Mucosa of rectum (tissue), 2 donors: ENCODE measurements at regions not wholly inside any gene's neighbourhood (a gene's known extent, or its start where the extent isn't known, plus 50 kb on each side); places are given as distances from the start of the nearest gene placed in this dataset.

Source experiments
- H3K27ac ChIP-seq, 2 donors: one replicate each; pipeline ENCODE4 v1.7.0; 2013; ENCODE audit warnings: inconsistent platforms in 2 of 2, low read depth in 2 of 2, low read length in 2 of 2
- H3K27me3 ChIP-seq, 2 donors: one replicate each; pipeline ENCODE4 v1.7.0; 2013; ENCODE audit warnings: low read length in 2 of 2; ENCODE audit not compliant: control insufficient read depth in 2 of 2, insufficient read depth in 2 of 2
- H3K36me3 ChIP-seq, 2 donors: one replicate each; pipeline ENCODE4 v1.7.0; 2013; ENCODE audit warnings: low read length in 2 of 2; ENCODE audit not compliant: control insufficient read depth in 2 of 2, insufficient read depth in 2 of 2
- H3K4me1 ChIP-seq, 2 donors: one replicate each; pipeline ENCODE4 v1.7.0; 2013; ENCODE audit warnings: low read length in 2 of 2, mild to moderate bottlenecking in 1 of 2; ENCODE audit not compliant: control insufficient read depth in 2 of 2, insufficient read depth in 2 of 2
- H3K4me3 ChIP-seq, 2 donors: one replicate each; pipeline ENCODE4 v1.7.0; 2013; ENCODE audit warnings: low read length in 2 of 2
- H3K9ac ChIP-seq, 2 donors: one replicate each; pipeline ENCODE4 v1.7.0; 2013; ENCODE audit warnings: low read length in 2 of 2, low read depth in 1 of 2, mild to moderate bottlenecking in 1 of 2
- H3K9me3 ChIP-seq, 2 donors: one replicate each; pipeline ENCODE4 v1.7.0; 2013; ENCODE audit warnings: low read length in 2 of 2; ENCODE audit not compliant: control insufficient read depth in 2 of 2
- donor health status: healthy.
- donor health status: Normal muscosa, but diverticular disease.

DNA sequence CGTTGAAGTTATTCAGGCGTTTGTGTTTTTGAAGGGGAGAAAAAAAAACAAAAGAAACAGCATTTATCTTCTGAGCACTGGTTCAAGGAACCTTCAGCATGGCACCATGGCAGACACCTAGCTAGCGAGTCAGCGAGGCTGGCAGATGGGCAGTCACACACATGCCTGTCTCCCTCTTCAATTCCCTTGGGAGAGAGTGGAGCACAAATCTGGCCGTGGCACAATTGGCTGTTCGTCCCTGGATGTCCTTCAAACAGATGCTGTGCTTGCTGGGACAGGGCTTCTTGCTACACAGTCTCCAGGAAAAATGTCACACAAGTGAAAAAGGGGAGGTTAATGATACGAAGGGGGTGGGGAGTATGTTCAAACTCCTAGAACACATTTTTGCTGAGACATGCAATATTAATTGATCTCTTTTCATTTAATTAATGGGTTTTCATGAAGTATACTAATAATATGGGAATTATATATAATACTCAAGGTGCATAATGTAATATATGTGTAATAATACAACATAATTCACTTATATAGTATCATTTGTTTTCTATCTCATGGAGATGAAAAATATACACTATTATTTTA, 1674.5 kb upstream of the SLC10A2 start:
- no peaks in the 10 kb centered on the region for H3K36me3 ChIP-seq
- H3K9me3 ChIP-seq: no peaks in the 10 kb centered on the region
- H3K9ac ChIP-seq: no peak overlapping the region
- no peaks in the 10 kb centered on the region for H3K4me1 ChIP-seq
- no peaks in the 10 kb centered on the region for H3K27me3 ChIP-seq
- no peak overlapping the region for H3K4me3 ChIP-seq
- H3K27ac ChIP-seq: no peak overlapping the region

DNA sequence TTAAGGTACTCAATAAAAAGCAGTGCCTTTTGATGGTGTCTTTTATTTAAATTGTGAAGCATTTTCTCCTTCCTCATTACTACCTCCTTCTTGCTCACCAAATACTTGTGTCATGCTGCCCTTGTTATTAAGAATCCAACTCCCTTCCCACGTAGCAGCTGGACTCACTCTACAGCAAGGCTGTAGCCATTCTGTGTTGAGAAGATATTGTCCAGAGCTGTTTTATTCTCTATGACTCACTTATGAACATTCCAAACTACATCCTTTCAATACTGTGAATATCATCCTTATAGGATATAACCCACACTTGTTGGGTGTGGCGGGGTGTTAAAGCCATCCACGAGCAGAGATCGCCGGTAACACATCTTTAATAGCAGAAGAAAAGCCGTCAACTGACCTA, 1671.5 kb upstream of the SLC10A2 start:
- no peaks in the 10 kb centered on the region for H3K36me3 ChIP-seq
- H3K4me1 ChIP-seq: no peaks in the 10 kb centered on the region
- no peak overlapping the region for H3K9ac ChIP-seq
- no peaks in the 10 kb centered on the region for H3K27me3 ChIP-seq
- H3K9me3 ChIP-seq: no peaks in the 10 kb centered on the region
- no peak overlapping the region for H3K27ac ChIP-seq
- H3K4me3 ChIP-seq: no peak overlapping the region

DNA sequence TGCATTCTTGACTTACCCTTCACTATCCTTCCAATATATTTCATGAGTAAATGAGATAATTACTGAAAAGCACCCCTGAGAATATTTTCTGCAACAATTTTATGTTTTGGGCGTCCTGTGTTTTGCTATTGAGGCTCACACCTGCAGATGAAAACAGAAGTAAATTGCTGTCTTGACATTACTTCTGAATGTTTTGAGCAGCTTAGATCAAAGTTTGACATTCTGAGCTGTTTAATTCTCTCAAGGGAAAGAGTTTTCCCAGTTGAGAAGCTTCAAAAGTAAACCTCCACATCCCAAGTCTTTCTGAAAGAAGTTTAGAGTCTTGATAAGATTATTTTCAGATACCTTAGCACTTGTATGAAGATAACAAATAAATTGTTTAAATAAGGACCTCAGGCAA, 1667.2 kb upstream of the SLC10A2 start:
- no peak overlapping the region for H3K27ac ChIP-seq
- no peak overlapping the region for H3K9ac ChIP-seq
- H3K9me3 ChIP-seq: no peaks in the 10 kb centered on the region
- H3K27me3 ChIP-seq: no peaks in the 10 kb centered on the region
- no peak overlapping the region for H3K4me3 ChIP-seq
- no peaks in the 10 kb centered on the region for H3K4me1 ChIP-seq
- no peaks in the 10 kb centered on the region for H3K36me3 ChIP-seq

DNA sequence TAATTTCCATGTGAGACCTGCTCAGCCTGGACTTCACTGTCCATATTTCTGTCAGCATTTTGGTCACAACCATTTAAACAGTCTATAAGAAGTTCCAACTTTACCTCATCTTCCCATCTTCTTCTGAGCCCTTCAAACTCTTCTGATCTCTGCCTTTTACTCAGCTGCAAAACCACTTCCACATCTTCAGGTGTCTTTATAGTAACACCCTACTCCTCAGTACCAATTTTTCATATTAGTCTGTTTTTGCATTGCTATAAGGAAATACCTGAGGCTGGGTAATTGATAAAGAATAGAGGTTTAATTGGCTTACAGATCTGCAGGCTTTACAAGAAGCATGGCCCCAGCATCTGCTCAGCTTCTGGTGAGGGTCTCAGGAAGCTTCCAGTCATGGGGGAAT, 1648.9 kb upstream of the SLC10A2 start:
- Histone ChIP-seq H3K27me3 (no peaks in the 10 kb centered on the region), H3K9me3 (no peaks in the 10 kb centered on the region), H3K36me3 (no peaks in the 10 kb centered on the region), H3K9ac (no peak overlapping the region), H3K4me3 (no peak overlapping the region), H3K27ac (no peak overlapping the region), H3K4me1 (no peaks in the 10 kb centered on the region)

DNA sequence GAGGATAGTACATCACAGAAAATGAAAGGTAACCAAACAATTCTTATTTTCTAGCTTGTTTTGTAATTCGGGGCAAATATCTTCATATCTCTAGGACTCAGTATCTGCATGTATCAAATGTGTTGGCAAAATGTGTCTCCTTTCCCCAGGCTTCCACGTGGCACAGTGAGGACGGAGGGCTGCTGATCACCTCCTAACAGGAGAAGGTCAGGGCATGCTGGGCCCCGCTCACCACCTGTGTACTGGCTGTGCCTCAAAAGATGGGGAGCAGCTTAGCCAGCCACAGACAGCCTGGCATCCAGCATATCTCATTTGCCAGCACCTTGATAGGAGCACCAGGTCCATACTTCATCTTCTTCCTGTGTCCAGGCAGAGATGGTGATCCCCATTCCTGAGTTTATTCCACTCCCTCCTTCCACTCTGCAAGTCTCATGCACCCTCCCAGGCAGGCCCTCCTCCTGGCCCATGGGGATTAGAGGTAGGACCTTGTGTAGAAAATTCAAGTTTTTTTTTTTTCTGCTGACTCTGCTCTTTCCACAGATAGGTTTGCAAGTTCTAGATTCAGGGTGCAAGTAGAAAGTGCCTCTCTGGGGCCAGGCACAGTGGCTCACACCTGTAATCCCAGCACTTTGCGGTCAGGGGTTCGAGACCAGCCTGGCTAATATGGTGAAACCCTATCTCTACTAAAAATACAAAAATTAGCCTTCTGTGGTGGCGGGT, 1639.0 kb upstream of the SLC10A2 start:
- H3K9ac ChIP-seq: no peak overlapping the region
- no peaks in the 10 kb centered on the region for H3K9me3 ChIP-seq
- no peaks in the 10 kb centered on the region for H3K4me1 ChIP-seq
- H3K27me3 ChIP-seq: no peaks in the 10 kb centered on the region
- H3K27ac ChIP-seq: no peak overlapping the region
- H3K36me3 ChIP-seq: no peaks in the 10 kb centered on the region
- no peak overlapping the region for H3K4me3 ChIP-seq

DNA sequence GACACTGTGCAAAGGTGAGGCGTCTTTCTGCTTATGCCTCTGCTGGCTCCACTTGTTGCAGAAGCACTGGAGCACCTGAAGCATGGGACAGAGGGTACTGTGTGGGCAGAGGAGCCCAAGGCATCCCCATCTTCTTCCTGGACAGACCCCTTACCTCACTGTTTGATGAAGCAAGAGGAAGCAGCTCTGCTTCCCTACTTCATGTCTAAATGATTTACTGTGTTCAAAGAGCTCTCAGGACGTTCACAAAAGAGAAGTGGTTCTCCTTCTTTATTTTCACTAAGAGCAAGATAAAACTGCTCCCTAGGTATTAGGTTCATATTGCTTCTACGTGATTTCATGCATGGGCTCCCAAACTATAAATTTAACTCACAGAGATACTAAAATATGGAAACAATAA, 1635.4 kb upstream of the SLC10A2 start:
- Histone ChIP-seq H3K27ac (no peak overlapping the region), H3K36me3 (no peaks in the 10 kb centered on the region), H3K4me3 (no peak overlapping the region), H3K9ac (no peak overlapping the region), H3K9me3 (no peaks in the 10 kb centered on the region), H3K4me1 (no peaks in the 10 kb centered on the region), H3K27me3 (no peaks in the 10 kb centered on the region)

DNA sequence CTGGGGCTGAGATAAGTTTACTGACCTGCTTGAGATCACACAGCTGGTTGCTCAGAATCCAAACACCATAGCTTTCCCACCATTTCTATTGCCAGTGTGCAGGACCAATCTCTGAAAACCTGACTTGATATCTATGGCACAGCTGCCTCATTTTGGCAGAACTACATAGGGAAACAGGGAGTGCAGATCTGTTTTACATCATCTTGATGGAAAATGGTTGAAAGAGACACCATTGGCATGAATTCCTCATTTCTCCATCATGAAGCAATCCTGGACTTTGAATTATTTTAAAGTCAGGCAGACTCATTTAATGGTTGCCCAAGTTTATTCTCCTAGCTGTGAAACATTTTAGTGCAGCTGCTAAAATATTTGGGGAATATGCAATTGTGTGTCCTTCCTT, 1628.2 kb upstream of the SLC10A2 start:
- no peak overlapping the region for H3K27ac ChIP-seq
- H3K4me1 ChIP-seq: no peaks in the 10 kb centered on the region
- H3K36me3 ChIP-seq: no peaks in the 10 kb centered on the region

DNA sequence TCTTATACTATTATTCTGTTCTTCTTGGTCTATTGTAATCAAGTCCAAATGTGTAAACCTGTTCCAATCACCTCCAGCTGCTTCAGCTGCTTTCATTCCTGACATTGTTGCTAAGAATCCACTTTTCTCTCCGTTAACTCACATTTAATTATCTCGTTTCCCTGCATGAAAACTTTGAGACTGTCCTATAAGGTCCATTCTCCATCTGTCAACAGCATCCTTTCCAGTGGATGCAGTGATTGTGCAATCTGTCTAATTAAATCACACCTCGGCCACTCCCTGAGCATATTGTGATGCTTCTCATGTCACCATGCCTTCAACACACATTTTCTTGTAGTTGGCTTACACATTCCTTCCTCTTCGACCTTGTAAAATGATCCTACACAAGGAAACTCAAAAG, 1626.9 kb upstream of the SLC10A2 start:
- Histone ChIP-seq H3K9me3 (no peaks in the 10 kb centered on the region), H3K27ac (no peak overlapping the region), H3K9ac (no peak overlapping the region), H3K27me3 (no peaks in the 10 kb centered on the region), H3K4me3 (no peak overlapping the region), H3K4me1 (no peaks in the 10 kb centered on the region), H3K36me3 (no peaks in the 10 kb centered on the region)

More for the DNA sequence above, 1628.2 kb upstream of the SLC10A2 start:
- Histone ChIP-seq H3K4me3 (no peak overlapping the region), H3K9me3 (no peaks in the 10 kb centered on the region), H3K9ac (no peak overlapping the region), H3K27me3 (no peaks in the 10 kb centered on the region)

DNA sequence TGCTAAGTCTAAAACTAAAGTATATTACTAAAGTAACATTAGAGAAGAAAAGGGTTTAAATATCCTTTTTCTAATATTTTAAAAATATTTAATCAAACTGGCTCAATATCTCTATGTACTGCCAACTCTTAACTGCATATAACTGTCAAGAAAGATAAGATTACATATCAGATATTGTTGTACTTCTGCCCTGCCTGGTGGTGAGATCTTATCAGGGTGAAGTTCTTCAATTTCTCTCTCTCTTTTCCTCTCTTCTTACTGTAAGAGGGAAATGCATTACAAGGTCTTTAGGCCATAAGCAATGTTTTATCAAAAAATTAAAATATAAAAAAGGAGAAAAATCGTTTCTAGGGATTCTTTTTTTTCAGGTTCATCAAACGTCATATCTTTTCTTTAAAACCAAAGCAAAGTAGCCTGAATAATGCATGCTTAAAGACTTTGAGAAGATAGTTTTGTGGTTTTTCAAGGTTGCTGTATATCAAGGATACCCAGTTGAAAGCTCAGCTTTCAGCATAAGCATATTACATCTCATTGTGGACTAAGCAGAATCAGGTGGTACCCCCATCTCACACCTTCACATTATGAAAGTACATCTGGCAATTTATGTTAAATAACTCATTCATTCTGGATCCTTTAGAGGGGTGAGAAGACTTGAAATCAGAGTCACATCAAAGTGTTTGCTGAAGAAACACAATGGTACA, 1625.7 kb upstream of the SLC10A2 start:
- Histone ChIP-seq H3K36me3 (no peaks in the 10 kb centered on the region), H3K4me1 (no peaks in the 10 kb centered on the region), H3K27ac (no peak overlapping the region), H3K9me3 (no peaks in the 10 kb centered on the region), H3K9ac (no peak overlapping the region), H3K4me3 (no peak overlapping the region), H3K27me3 (no peaks in the 10 kb centered on the region)

DNA sequence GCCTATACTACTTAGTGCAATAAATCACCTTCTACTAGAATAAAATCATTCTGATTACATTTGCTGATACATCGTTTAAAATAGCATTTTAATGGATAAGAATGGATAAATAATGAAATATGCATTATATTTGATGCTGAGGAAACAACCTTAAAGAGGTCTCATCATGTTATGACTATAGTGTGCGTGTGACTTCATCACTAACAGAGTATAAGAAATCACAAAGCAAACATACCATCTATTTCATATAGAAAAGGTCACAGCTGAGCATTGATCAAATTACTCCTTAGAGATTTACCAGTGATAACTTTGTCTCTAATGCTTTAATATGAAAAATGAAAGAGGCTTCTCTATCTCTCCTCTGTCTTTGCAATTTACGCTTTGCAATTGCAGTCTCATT, 1620.3 kb upstream of the SLC10A2 start:
- Histone ChIP-seq H3K4me1 (no peaks in the 10 kb centered on the region), H3K9me3 (no peaks in the 10 kb centered on the region), H3K9ac (no peak overlapping the region), H3K36me3 (no peaks in the 10 kb centered on the region), H3K27ac (no peak overlapping the region), H3K27me3 (no peaks in the 10 kb centered on the region), H3K4me3 (no peak overlapping the region)
